GM12878 (cell line): ENCODE measurements at regions not wholly inside any gene's neighbourhood (a gene's known extent, or its start where the extent isn't known, plus 50 kb on each side); places are given as distances from the start of the nearest gene placed in this dataset.

Experiments
- ATAC-seq: fragments of 200-7000 bp; cut with Tn5 transposase; 3 replicates; pipeline ENCODE4 v1.9.1; 2020; ENCODE audit warnings: mild to moderate bottlenecking, moderate library complexity
- BruUV-seq: library from RNA; stranded (reverse); fragments of 400-500 nt; replicated peaks from 2 replicates; lab custom pipeline; 2021; lab: Mats Ljungman, UMichigan
- CTCF ChIA-PET: fragments of 300-600 bp; sonication (Branson Sonifier 250); formaldehyde crosslinking; extraction: SDS; loops from one replicate; lab custom pipeline; 2021; ENCODE audit warnings: inconsistent platforms; lab: Yijun Ruan, JAX
- POLR2A ChIA-PET: fragments of 350-600 bp; formaldehyde crosslinking; extraction: SDS; loops from one replicate; lab custom pipeline; 2021; ENCODE audit warnings: inconsistent platforms; lab: Charles Lee
- RAD21 ChIA-PET: fragments of 300-600 bp; sonication (Branson Sonifier 250); formaldehyde crosslinking; loops from one replicate; lab custom pipeline; 2023; ENCODE audit warnings: antibody characterized with exemption; ENCODE audit not compliant: unreplicated experiment; lab: Charles Lee
- SMC1A ChIA-PET: fragments of 300-600 bp; sonication (Branson Sonifier 250); formaldehyde crosslinking; loops from one replicate; lab custom pipeline; 2023; ENCODE audit not compliant: unreplicated experiment, uncharacterized antibody; lab: Charles Lee
- DNase-seq: peaks from one replicate; pipeline ENCODE4 v3.0.0-alpha.2; 2011; ENCODE audit warnings: low read depth, low spot score
- FAIRE-seq: peaks from 3 replicates; lab custom pipeline; 2011; peaks lifted over from hg19 to GRCh38; lab: Jason Lieb, UNC
- H2AFZ ChIP-seq: 2 replicates; pipeline ENCODE4 v1.6.0; 2011; ENCODE audit warnings: low read depth, low read length, control low read depth; ENCODE audit not compliant: control insufficient read depth
- H3K27ac ChIP-seq: 2 replicates; pipeline ENCODE4 v1.5.1; 2011; ENCODE audit warnings: control low read depth; ENCODE audit not compliant: control insufficient read depth, insufficient read depth
- H3K27me3 ChIP-seq, 2 experiments: replicated peaks in 1 of 2; 2 replicates each; pipeline versions ENCODE4 v1.6.0 to v1.6.1; 2011; ENCODE audit warnings: low read length in 1 of 2; ENCODE audit not compliant: control insufficient read depth in 2 of 2, insufficient read depth in 2 of 2
- H3K36me3 ChIP-seq, 2 experiments: 2 replicates each; pipeline ENCODE4 v1.5.1; 2011; ENCODE audit warnings: low read length in 1 of 2; ENCODE audit not compliant: control insufficient read depth in 2 of 2, insufficient read depth in 2 of 2
- H3K4me1 ChIP-seq: 2 replicates; pipeline ENCODE4 v1.6.1; 2011; ENCODE audit warnings: mild to moderate bottlenecking, low read length, moderate library complexity, mixed read lengths; ENCODE audit not compliant: control insufficient read depth, insufficient read depth
- H3K4me2 ChIP-seq: 2 replicates; pipeline ENCODE4 v1.6.0; 2011; ENCODE audit warnings: control low read depth; ENCODE audit not compliant: control insufficient read depth, insufficient read depth
- H3K4me3 ChIP-seq: fragments of 200-600 bp; sonication (generic); 2 replicates; pipeline ENCODE4 v1.5.1; 2016
- H3K79me2 ChIP-seq: 2 replicates; pipeline ENCODE4 v1.6.0; 2011; ENCODE audit warnings: low read length; ENCODE audit not compliant: control insufficient read depth, insufficient read depth
- H3K9ac ChIP-seq: 2 replicates; pipeline ENCODE4 v1.8.0; 2011; ENCODE audit warnings: low read length, control low read depth, mixed read lengths; ENCODE audit not compliant: control insufficient read depth, insufficient read depth
- H3K9me3 ChIP-seq: replicated peaks from 3 replicates; pipeline ENCODE4 v1.5.1; 2011; ENCODE audit warnings: mild to moderate bottlenecking, low read length; ENCODE audit not compliant: control insufficient read depth, insufficient read depth
- H4K20me1 ChIP-seq: 2 replicates; pipeline ENCODE4 v1.6.0; 2011; ENCODE audit not compliant: control insufficient read depth, insufficient read depth
- FOS ChIP-seq: IDR thresholded peaks from 3 replicates; pipeline ENCODE4 v1.6.1; 2011; ENCODE audit warnings: borderline replicate concordance; ENCODE audit not compliant: insufficient read length; ENCODE audit errors: extremely low read depth
- NFIC ChIP-seq: IDR thresholded peaks from 2 replicates; pipeline ENCODE4 v1.6.1; 2012; ENCODE audit warnings: low read depth, mild to moderate bottlenecking, inconsistent platforms, low read length, moderate library complexity
- ZNF274 ChIP-seq: IDR thresholded peaks from one replicate; pipeline ENCODE4 v1.8.0; 2011; ENCODE audit not compliant: insufficient read length, insufficient read depth
- WGBS: methylation state at CpG from one replicate; pipeline ENCODE4 v1.1.6; 2016; ENCODE audit warnings: low lambda C conversion rate; ENCODE audit not compliant: insufficient replicate concordance, insufficient coverage; ENCODE audit errors: missing lambda C conversion rate; 5-methylcytosine and 5-hydroxymethylcytosine counted together
- in situ Hi-C: fragments of 300-500 bp; cut with MboI; formaldehyde crosslinking; loops from 9 replicates; pipeline ENCODE4 v1.14.3; 2018; ENCODE audit warnings: mixed read lengths
- intact Hi-C: fragments of 100-400 bp; cut with micrococcal nuclease; formaldehyde crosslinking; loops from one replicate; pipeline ENCODE4 v1.14.2; 2022; ENCODE audit not compliant: unreplicated experiment
- TF ChIP-seq, protein P1 (sequence below): fragments of 450-650 bp; IDR thresholded peaks from 2 replicates; pipeline ENCODE4 v1.6.1; 2017; ENCODE audit warnings: mild to moderate bottlenecking, moderate library complexity
- TF ChIP-seq, protein P2 (sequence below): IDR thresholded peaks from 2 replicates; pipeline ENCODE4 v1.6.1; 2011; ENCODE audit warnings: borderline replicate concordance, low read depth, mild to moderate bottlenecking, moderate library complexity, mixed read lengths, low read length; ENCODE audit not compliant: insufficient read depth; ENCODE audit errors: extremely low read length
- TF ChIP-seq, protein P3 (sequence below): IDR thresholded peaks from 2 replicates; pipeline ENCODE4 v1.6.1; 2012; ENCODE audit warnings: improper control_type of control experiment, low read depth, low read length; ENCODE audit not compliant: insufficient replicate concordance

DNA sequence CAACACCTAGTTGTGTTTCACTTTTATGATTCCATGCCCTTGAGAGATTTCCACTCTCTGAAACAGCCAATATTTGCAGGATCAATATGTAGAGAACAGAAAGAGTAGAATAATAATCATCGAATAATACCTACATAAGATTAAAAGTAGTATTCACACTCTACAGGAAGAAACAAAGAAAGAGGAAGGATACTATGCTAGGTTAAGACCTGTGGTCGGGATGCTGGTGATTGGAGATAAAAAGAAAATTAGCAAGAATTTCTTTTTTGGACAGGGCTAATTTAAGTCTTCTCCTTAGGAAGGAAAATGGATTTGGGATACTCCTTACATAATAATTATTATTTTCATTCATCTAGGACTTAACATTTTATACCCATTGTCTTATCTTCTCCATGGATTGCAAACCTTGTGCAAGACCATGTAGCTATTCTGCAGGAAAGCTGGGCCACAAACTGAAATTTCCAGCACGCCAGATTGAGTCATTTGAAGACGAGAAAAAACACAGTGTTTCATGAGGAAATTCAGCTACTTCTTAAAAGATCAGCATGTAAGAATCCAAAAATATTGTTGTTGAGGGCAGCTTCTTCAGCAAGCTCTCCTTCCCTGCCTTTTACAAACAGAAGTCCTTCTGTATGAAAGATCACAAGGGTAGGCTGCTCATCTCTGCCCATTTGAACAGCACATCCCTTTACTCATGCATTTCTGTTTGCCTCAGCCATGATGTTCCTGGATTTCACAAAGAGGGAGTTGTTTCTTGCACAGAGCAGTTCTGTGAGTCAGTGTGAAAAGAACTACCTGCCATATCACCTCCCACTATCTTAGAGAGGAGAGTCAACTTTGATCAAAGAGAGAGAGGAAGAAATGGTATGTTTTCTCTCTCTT is 90.7 kb downstream of the FAM76B start:
- WGBS = 65% methylated on average over 4 of the region's 4 CpGs
- ChIA-PET RAD21 (interaction anchor here (0.7 to 7.9 kb wide), 19 partner anchors 9 to 545 kb away, joined by 3 to 114 read pairs (median 5); partner anchors contain the start of gene SESN3), SMC1A (interaction anchor here (0.5 to 20.2 kb wide), 26 partner anchors 9 to 604 kb away, joined by 3 to 474 read pairs (median 5); partner anchors contain the start of gene SESN3), CTCF (interaction anchor here (0.7 to 17.7 kb wide), 15 partner anchors 10 to 547 kb away, joined by 3 to 590 read pairs (median 5); partner anchors contain the start of gene SESN3), POLR2A (interaction anchor here (0.6 to 2.5 kb wide), 12 partner anchors 11 to 563 kb away, joined by 3 to 10 read pairs (median 5); partner anchors contain the start of gene SESN3)
- Histone ChIP-seq H3K4me1 (peaks cover 18% of the 10 kb centered on the region), H3K79me2 (no peaks in the 10 kb centered on the region), H4K20me1 (no peaks in the 10 kb centered on the region), H3K4me2 (no peak overlapping the region), H3K9me3 (peaks cover 3% of the 10 kb centered on the region; the same call in 2 of the 3 replicates), H3K27me3 (no peaks in the 10 kb centered on the region), H3K27ac (no peak overlapping the region), H2AFZ (no peak overlapping the region), H3K9ac (no peak overlapping the region), H3K4me3 (no peak overlapping the region), H3K36me3 (no peaks in the 10 kb centered on the region)
- FAIRE-seq (no peak), ATAC-seq (no peak; the same call in 2 of the 3 replicates), DNase-seq (no peak)
- intact Hi-C loops = no loop called here
- in situ Hi-C loops = no loop called here
- BruUV-seq = no TSS peak
- TF ChIP-seq, protein P1, sequence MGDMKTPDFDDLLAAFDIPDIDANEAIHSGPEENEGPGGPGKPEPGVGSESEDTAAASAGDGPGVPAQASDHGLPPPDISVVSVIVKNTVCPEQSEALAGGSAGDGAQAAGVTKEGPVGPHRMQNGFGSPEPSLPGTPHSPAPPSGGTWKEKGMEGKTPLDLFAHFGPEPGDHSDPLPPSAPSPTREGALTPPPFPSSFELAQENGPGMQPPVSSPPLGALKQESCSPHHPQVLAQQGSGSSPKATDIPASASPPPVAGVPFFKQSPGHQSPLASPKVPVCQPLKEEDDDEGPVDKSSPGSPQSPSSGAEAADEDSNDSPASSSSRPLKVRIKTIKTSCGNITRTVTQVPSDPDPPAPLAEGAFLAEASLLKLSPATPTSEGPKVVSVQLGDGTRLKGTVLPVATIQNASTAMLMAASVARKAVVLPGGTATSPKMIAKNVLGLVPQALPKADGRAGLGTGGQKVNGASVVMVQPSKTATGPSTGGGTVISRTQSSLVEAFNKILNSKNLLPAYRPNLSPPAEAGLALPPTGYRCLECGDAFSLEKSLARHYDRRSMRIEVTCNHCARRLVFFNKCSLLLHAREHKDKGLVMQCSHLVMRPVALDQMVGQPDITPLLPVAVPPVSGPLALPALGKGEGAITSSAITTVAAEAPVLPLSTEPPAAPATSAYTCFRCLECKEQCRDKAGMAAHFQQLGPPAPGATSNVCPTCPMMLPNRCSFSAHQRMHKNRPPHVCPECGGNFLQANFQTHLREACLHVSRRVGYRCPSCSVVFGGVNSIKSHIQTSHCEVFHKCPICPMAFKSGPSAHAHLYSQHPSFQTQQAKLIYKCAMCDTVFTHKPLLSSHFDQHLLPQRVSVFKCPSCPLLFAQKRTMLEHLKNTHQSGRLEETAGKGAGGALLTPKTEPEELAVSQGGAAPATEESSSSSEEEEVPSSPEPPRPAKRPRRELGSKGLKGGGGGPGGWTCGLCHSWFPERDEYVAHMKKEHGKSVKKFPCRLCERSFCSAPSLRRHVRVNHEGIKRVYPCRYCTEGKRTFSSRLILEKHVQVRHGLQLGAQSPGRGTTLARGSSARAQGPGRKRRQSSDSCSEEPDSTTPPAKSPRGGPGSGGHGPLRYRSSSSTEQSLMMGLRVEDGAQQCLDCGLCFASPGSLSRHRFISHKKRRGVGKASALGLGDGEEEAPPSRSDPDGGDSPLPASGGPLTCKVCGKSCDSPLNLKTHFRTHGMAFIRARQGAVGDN = no peak
- TF ChIP-seq NFIC (0 out of 2 replicates have a peak, but pooled peaks have one; percentile 10), ZNF274 (no peak), FOS (no peak)
- TF ChIP-seq, protein P2, sequence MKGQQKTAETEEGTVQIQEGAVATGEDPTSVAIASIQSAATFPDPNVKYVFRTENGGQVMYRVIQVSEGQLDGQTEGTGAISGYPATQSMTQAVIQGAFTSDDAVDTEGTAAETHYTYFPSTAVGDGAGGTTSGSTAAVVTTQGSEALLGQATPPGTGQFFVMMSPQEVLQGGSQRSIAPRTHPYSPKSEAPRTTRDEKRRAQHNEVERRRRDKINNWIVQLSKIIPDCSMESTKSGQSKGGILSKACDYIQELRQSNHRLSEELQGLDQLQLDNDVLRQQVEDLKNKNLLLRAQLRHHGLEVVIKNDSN = no peak
- TF ChIP-seq, protein P3, sequence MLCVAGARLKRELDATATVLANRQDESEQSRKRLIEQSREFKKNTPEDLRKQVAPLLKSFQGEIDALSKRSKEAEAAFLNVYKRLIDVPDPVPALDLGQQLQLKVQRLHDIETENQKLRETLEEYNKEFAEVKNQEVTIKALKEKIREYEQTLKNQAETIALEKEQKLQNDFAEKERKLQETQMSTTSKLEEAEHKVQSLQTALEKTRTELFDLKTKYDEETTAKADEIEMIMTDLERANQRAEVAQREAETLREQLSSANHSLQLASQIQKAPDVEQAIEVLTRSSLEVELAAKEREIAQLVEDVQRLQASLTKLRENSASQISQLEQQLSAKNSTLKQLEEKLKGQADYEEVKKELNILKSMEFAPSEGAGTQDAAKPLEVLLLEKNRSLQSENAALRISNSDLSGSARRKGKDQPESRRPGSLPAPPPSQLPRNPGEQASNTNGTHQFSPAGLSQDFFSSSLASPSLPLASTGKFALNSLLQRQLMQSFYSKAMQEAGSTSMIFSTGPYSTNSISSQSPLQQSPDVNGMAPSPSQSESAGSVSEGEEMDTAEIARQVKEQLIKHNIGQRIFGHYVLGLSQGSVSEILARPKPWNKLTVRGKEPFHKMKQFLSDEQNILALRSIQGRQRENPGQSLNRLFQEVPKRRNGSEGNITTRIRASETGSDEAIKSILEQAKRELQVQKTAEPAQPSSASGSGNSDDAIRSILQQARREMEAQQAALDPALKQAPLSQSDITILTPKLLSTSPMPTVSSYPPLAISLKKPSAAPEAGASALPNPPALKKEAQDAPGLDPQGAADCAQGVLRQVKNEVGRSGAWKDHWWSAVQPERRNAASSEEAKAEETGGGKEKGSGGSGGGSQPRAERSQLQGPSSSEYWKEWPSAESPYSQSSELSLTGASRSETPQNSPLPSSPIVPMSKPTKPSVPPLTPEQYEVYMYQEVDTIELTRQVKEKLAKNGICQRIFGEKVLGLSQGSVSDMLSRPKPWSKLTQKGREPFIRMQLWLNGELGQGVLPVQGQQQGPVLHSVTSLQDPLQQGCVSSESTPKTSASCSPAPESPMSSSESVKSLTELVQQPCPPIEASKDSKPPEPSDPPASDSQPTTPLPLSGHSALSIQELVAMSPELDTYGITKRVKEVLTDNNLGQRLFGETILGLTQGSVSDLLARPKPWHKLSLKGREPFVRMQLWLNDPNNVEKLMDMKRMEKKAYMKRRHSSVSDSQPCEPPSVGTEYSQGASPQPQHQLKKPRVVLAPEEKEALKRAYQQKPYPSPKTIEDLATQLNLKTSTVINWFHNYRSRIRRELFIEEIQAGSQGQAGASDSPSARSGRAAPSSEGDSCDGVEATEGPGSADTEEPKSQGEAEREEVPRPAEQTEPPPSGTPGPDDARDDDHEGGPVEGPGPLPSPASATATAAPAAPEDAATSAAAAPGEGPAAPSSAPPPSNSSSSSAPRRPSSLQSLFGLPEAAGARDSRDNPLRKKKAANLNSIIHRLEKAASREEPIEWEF = no peak
